GM13977 (cell line): ENCODE measurements at regions not wholly inside any gene's neighbourhood (a gene's known extent, or its start where the extent isn't known, plus 50 kb on each side); places are given as distances from the start of the nearest gene placed in this dataset.

Source experiments
- DNase-seq: peaks from one replicate; pipeline ENCODE4 v3.0.0; 2012; ENCODE audit warnings: low spot score
- CTCF ChIP-seq: IDR thresholded peaks from 2 replicates; pipeline ENCODE4 v1.5.1; 2012; ENCODE audit warnings: mild to moderate bottlenecking, control low read depth; ENCODE audit not compliant: insufficient read depth; ENCODE audit errors: extremely low read depth, missing control alignments
- in situ Hi-C: fragments of 300-500 bp; cut with MboI; formaldehyde crosslinking; loops from one replicate; pipeline ENCODE4 v1.12.0; 2022; ENCODE audit warnings: low sequenced_read_pairs, low pct_unique_long_range_greater_than_20kb, mixed read lengths, inconsistent platforms; ENCODE audit not compliant: unreplicated experiment

GRCh38 chr5:169442403-169442874, 141.1 kb upstream of the SPDL1 start:
- in situ Hi-C loops: no loop called here
- DNase-seq: no peak
- TF ChIP-seq CTCF: no peak

GRCh38 chr5:169440107-169440705, 139.3 kb upstream of the SLIT3 start:
- no peak for TF ChIP-seq CTCF
- in situ Hi-C loops: no loop called here
- no peak for DNase-seq

- no peak for TF ChIP-seq CTCF
- in situ Hi-C loops: no loop called here
- DNase-seq: no peak
Observed at GRCh38 chr5:169439362-169439761, 138.4 kb upstream of the SLIT3 start.

GRCh38 chr5:169435506-169436229, 134.7 kb upstream of the SLIT3 start:
- in situ Hi-C loops: no loop called here
- no peak for TF ChIP-seq CTCF
- DNase-seq: no peak

GRCh38 chr5:169433221-169433651, 132.3 kb upstream of the SLIT3 start:
- DNase-seq: no peak
- TF ChIP-seq CTCF: no peak
- in situ Hi-C loops: no loop called here

GRCh38 chr5:169431386-169431785, 130.4 kb upstream of the SLIT3 start:
- TF ChIP-seq CTCF: no peak
- DNase-seq: no peak
- in situ Hi-C loops: no loop called here
